SK-N-SH (cell line): ENCODE measurements at regions not wholly inside any gene's neighbourhood (a gene's known extent, or its start where the extent isn't known, plus 50 kb on each side); places are given as distances from the start of the nearest gene placed in this dataset.

Source experiments
- CTCF ChIA-PET: fragments of 300-600, 350-600 bp; formaldehyde crosslinking; extraction: SDS; loops from one replicate; lab custom pipeline; 2021; lab: Yijun Ruan, JAX
- POLR2A ChIA-PET: fragments of 350-600 bp; sonication (Branson Sonifier 250); formaldehyde crosslinking; extraction: SDS; loops from one replicate; lab custom pipeline; 2020; ENCODE audit warnings: antibody characterized with exemption, inconsistent platforms; lab: Yijun Ruan, JAX
- DNase-seq: peaks from one replicate; pipeline ENCODE4 v3.0.0; 2012
- H2AFZ ChIP-seq: fragments of 200-600 bp; sonication (generic); 2 replicates; pipeline ENCODE4 v1.8.1; 2016; ENCODE audit warnings: antibody characterized with exemption, mild to moderate bottlenecking, low read depth
- H3F3A ChIP-seq: fragments of 200-600 bp; sonication (generic); replicated peaks from 2 replicates; pipeline ENCODE3; 2016; ENCODE audit warnings: antibody characterized with exemption, mild to moderate bottlenecking; ENCODE audit not compliant: insufficient read depth
- H3K27ac ChIP-seq, 2 experiments: fragments of 200-500 bp in 1 of 2; fragments of 200-600 bp in 1 of 2; sonication (Bioruptor generic) in 1 of 2; sonication (generic), shearing (Covaris generic) in 1 of 2; 2 replicates each; pipeline versions ENCODE4 v1.5.1 to v1.6.1; 2014 to 2016; ENCODE audit warnings: low read depth in 2 of 2, inconsistent platforms in 1 of 2, low read length in 1 of 2, mild to moderate bottlenecking in 1 of 2, mixed read lengths in 1 of 2
- H3K27me3 ChIP-seq: fragments of 200-600 bp; sonication (generic), shearing (Covaris generic); 2 replicates; pipeline ENCODE4 v1.6.1; 2016; ENCODE audit warnings: mixed run types; ENCODE audit not compliant: insufficient read depth
- H3K36me3 ChIP-seq, 2 experiments: fragments of 200-500 bp in 1 of 2; fragments of 200-600 bp in 1 of 2; sonication (Bioruptor generic) in 1 of 2; sonication (generic) in 1 of 2; replicated peaks in 1 of 2; 2 replicates each; pipeline versions ENCODE3 to v1.5.1; 2014 to 2016; ENCODE audit warnings: low read length in 1 of 2, mild to moderate bottlenecking in 1 of 2; ENCODE audit not compliant: insufficient read depth in 2 of 2, control insufficient read depth in 1 of 2
- H3K4me1 ChIP-seq, 2 experiments: fragments of 200-500 bp in 1 of 2; fragments of 200-600 bp in 1 of 2; sonication (Bioruptor generic) in 1 of 2; sonication (generic), shearing (Covaris generic) in 1 of 2; 2 replicates each; pipeline versions ENCODE4 v1.5.1 to v1.6.1; 2014 to 2016; ENCODE audit warnings: low read depth in 1 of 2, low read length in 1 of 2, mixed run types in 1 of 2; ENCODE audit not compliant: insufficient read depth in 2 of 2, control insufficient read depth in 1 of 2
- H3K4me2 ChIP-seq: fragments of 200-600 bp; sonication (generic), shearing (Covaris generic); 2 replicates; pipeline ENCODE4 v1.6.1; 2017; ENCODE audit warnings: mixed run types
- H3K4me3 ChIP-seq, 2 experiments: fragments of 200-500 bp in 1 of 2; fragments of 200-600 bp in 1 of 2; sonication (Bioruptor generic) in 1 of 2; sonication (generic), shearing (Covaris generic) in 1 of 2; 2 replicates each; pipeline versions ENCODE4 v1.5.1 to v1.8.1; 2014 to 2016; ENCODE audit warnings: low read depth in 2 of 2, inconsistent platforms in 1 of 2, low read length in 1 of 2, mild to moderate bottlenecking in 1 of 2, mixed read lengths in 1 of 2, moderate library complexity in 1 of 2
- H3K79me2 ChIP-seq: fragments of 200-600 bp; sonication (generic); 2 replicates; pipeline ENCODE4 v1.8.1; 2017; ENCODE audit warnings: mild to moderate bottlenecking; ENCODE audit not compliant: insufficient read depth
- H3K9ac ChIP-seq: fragments of 200-600 bp; sonication (generic); 2 replicates; pipeline ENCODE4 v1.6.1; 2017; ENCODE audit warnings: mixed run types
- H3K9me2 ChIP-seq: fragments of 200-600 bp; sonication (generic); 2 replicates; pipeline ENCODE4 v1.6.1; 2017; ENCODE audit warnings: mixed run types
- H3K9me3 ChIP-seq: fragments of 200-600 bp; sonication (generic); 2 replicates; pipeline ENCODE4 v1.6.1; 2017; ENCODE audit warnings: mixed run types, mild to moderate bottlenecking, moderate library complexity
- H4K20me1 ChIP-seq: fragments of 200-600 bp; sonication (generic); 2 replicates; pipeline ENCODE4 v1.6.1; 2017; ENCODE audit warnings: mild to moderate bottlenecking, mixed run types; ENCODE audit not compliant: insufficient read depth
- CHD2 ChIP-seq: fragments of 150-350 bp; IDR thresholded peaks from 2 replicates; pipeline ENCODE4 v1.6.1; 2018; ENCODE audit warnings: low read length; ENCODE audit not compliant: partially characterized antibody
- CTCF ChIP-seq: fragments of 200-600 bp; sonication (generic); IDR thresholded peaks from 2 replicates; pipeline ENCODE4 v1.6.1; 2017; ENCODE audit warnings: antibody characterized with exemption, mild to moderate bottlenecking, moderate library complexity
- EP300 ChIP-seq, 2 experiments: IDR thresholded peaks; 2 replicates each; pipeline versions ENCODE4 v1.4.0 to v1.6.1; 2012; ENCODE audit warnings: borderline replicate concordance in 1 of 2, low read depth in 1 of 2, low read length in 1 of 2
- FOSL2 ChIP-seq: IDR thresholded peaks from 2 replicates; pipeline ENCODE4 v1.4.0; 2012; ENCODE audit warnings: low read depth, mild to moderate bottlenecking, moderate library complexity, borderline replicate concordance
- FOXJ3 ChIP-seq: sonication (generic); formaldehyde crosslinking; IDR thresholded peaks from 2 replicates; pipeline ENCODE4 v1.5.1; 2020; ENCODE audit warnings: mild to moderate bottlenecking, missing genetic modification reagents
- FOXM1 ChIP-seq: IDR thresholded peaks from 2 replicates; pipeline ENCODE4 v1.4.0; 2012; ENCODE audit warnings: low read depth, mild to moderate bottlenecking
- MAX ChIP-seq: IDR thresholded peaks from 2 replicates; pipeline ENCODE4 v1.4.0; 2012; ENCODE audit warnings: low read depth
- MEF2A ChIP-seq: IDR thresholded peaks from 2 replicates; pipeline ENCODE4 v1.4.0; 2012; ENCODE audit warnings: low read depth, borderline replicate concordance
- RAD21 ChIP-seq: IDR thresholded peaks from 2 replicates; pipeline ENCODE4 v1.6.1; 2012; ENCODE audit warnings: mild to moderate bottlenecking, low read length
- RFX5 ChIP-seq: IDR thresholded peaks from 2 replicates; pipeline ENCODE4 v1.6.1; 2012; ENCODE audit warnings: mild to moderate bottlenecking, improper control_type of control experiment, low read length
- RXRA ChIP-seq: IDR thresholded peaks from 2 replicates; pipeline ENCODE4 v1.4.0; 2012; ENCODE audit warnings: low read depth, mild to moderate bottlenecking, borderline replicate concordance
- SIN3A ChIP-seq: IDR thresholded peaks from 2 replicates; pipeline ENCODE4 v1.6.1; 2012; ENCODE audit warnings: low read depth, mild to moderate bottlenecking, low read length, moderate library complexity, borderline replicate concordance
- USF1 ChIP-seq: IDR thresholded peaks from 2 replicates; pipeline ENCODE4 v1.4.0; 2012; ENCODE audit warnings: low read depth, borderline replicate concordance
- WGBS: methylation state at CpG from one replicate; pipeline ENCODE4 v1.1.6; 2017; ENCODE audit warnings: low lambda C conversion rate; 5-methylcytosine and 5-hydroxymethylcytosine counted together

DNA sequence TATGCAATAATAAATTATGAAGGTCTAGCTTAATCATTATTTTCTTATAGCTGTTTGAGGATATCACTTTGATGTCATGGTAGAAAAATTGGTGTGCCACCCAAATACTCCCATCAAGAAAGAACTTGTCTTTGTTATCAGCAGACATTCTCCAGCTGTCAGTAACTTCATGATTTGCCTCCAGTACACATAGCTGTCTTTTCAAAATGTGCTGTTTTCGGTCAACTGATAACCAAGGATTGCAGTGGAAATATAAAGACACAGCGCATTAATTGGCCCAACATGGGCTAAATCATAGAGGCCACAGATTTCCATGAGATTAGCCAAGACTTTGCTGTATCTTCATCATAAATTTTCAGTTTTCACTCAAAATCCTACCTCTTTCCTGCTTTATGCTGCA is 993.5 kb upstream of the SEMA6A start:
- TF ChIP-seq MEF2A: no peak
- no peak for TF ChIP-seq CHD2
- TF ChIP-seq USF1: no peak
- no peak for TF ChIP-seq FOXJ3 (CRISPR knock-in tag)
- TF ChIP-seq, all 33 proteins: peak for 0
- no peaks in the 10 kb centered on the region for H3K79me2 ChIP-seq
- 41% methylated on average over 2 of the region's 2 CpGs for WGBS
- no peak overlapping the region for H3K9ac ChIP-seq
- POLR2A ChIA-PET: no interaction called here
- no peaks in the 10 kb centered on the region for H3F3A ChIP-seq
- H2AFZ ChIP-seq: no peak overlapping the region
- no peaks in the 10 kb centered on the region for H3K4me1 ChIP-seq
- H3K27ac ChIP-seq: no peak overlapping the region
- no peaks in the 10 kb centered on the region for H3K27me3 ChIP-seq
- H3K9me3 ChIP-seq: no peaks in the 10 kb centered on the region
- DNase-seq: no peak
- H4K20me1 ChIP-seq: no peaks in the 10 kb centered on the region
- CTCF ChIA-PET: no interaction called here
- no peak overlapping the region for H3K4me2 ChIP-seq
- H3K36me3 ChIP-seq: no peaks in the 10 kb centered on the region
- no peak overlapping the region for H3K4me3 ChIP-seq
- no peaks in the 10 kb centered on the region for H3K9me2 ChIP-seq

GRCh38 chr5:117562647-117563046 is 988.0 kb upstream of the SEMA6A start:
- Histone ChIP-seq H3K9ac (no peak overlapping the region), H3K9me2 (no peaks in the 10 kb centered on the region), H3K9me3 (no peaks in the 10 kb centered on the region), H3F3A (no peaks in the 10 kb centered on the region), H4K20me1 (no peaks in the 10 kb centered on the region), H3K4me3 (no peak overlapping the region), H3K27me3 (no peaks in the 10 kb centered on the region), H3K4me1 (no peaks in the 10 kb centered on the region), H2AFZ (no peak overlapping the region), H3K79me2 (no peaks in the 10 kb centered on the region), H3K36me3 (no peaks in the 10 kb centered on the region), H3K27ac (no peak overlapping the region), H3K4me2 (no peak overlapping the region)
- TF ChIP-seq EP300 (IDR thresholded peaks at IDR 0.05; ENCODE audit: borderline replicate concordance in 1 of 2, low read depth in 1 of 2, low read length in 1 of 2): no peak
- no peak for TF ChIP-seq RAD21
- TF ChIP-seq FOSL2: no peak
- TF ChIP-seq MAX: no peak
- no peak for TF ChIP-seq SIN3A
- TF ChIP-seq RFX5: no peak
- TF ChIP-seq RXRA: no peak
- no peak for TF ChIP-seq CTCF
- TF ChIP-seq FOXM1: no peak
- ChIA-PET POLR2A (no interaction called here), CTCF (no interaction called here)
- 62% methylated on average over 1 of the region's 1 CpG for WGBS
- no peak for DNase-seq
